Neural progenitor cell (in vitro differentiated cells): ENCODE measurements at regions not wholly inside any gene's neighbourhood (a gene's known extent, or its start where the extent isn't known, plus 50 kb on each side); places are given as distances from the start of the nearest gene placed in this dataset.

Source experiments
- DNase-seq: peaks from one replicate; pipeline ENCODE4 v3.0.0-alpha.2; 2016; ENCODE audit warnings: low spot score
- H2AFZ ChIP-seq: fragments of 200-600 bp; sonication (generic); replicated peaks from 2 replicates; pipeline ENCODE4 v1.6.1; 2016; ENCODE audit warnings: antibody characterized with exemption
- H3F3A ChIP-seq: fragments of 200-600 bp; sonication (generic); 2 replicates; pipeline ENCODE4 v1.6.1; 2016; ENCODE audit warnings: antibody characterized with exemption, low read depth
- H3K27ac ChIP-seq: fragments of 200-600 bp; sonication (generic); 2 replicates; pipeline ENCODE4 v1.5.1; 2016; ENCODE audit warnings: mild to moderate bottlenecking
- H3K27me3 ChIP-seq: fragments of 200-600 bp; sonication (generic); 2 replicates; pipeline ENCODE4 v1.6.1; 2016; ENCODE audit warnings: mild to moderate bottlenecking, moderate library complexity
- H3K36me3 ChIP-seq: fragments of 200-600 bp; sonication (generic); 2 replicates; pipeline ENCODE4 v1.5.1; 2016
- H3K4me1 ChIP-seq: fragments of 200-600 bp; sonication (generic); 2 replicates; pipeline ENCODE4 v1.6.1; 2016; ENCODE audit warnings: mixed run types
- H3K4me2 ChIP-seq: fragments of 200-600 bp; sonication (generic); 2 replicates; pipeline ENCODE4 v1.6.1; 2016
- H3K4me3 ChIP-seq: fragments of 200-600 bp; sonication (generic); 2 replicates; pipeline ENCODE4 v1.5.1; 2016
- H3K79me2 ChIP-seq: fragments of 200-600 bp; sonication (generic); 2 replicates; pipeline ENCODE4 v1.6.1; 2016; ENCODE audit warnings: low read depth
- H3K9ac ChIP-seq: fragments of 200-600 bp; sonication (generic); 2 replicates; pipeline ENCODE4 v1.6.1; 2016
- H3K9me3 ChIP-seq: fragments of 200-600 bp; sonication (generic); 2 replicates; pipeline ENCODE4 v1.5.1; 2016; ENCODE audit warnings: low read depth
- H4K20me1 ChIP-seq: fragments of 200-600 bp; sonication (generic); 2 replicates; pipeline ENCODE4 v1.6.1; 2016; ENCODE audit warnings: low read depth
- H3K27ac Mint-ChIP-seq: 3 replicates; pipeline ENCODE4 v1.8.0; 2021; ENCODE audit warnings: mixed read lengths
- H3K27me3 Mint-ChIP-seq: 2 replicates; pipeline ENCODE4 v1.8.0; 2022; ENCODE audit warnings: low read depth, mild to moderate bottlenecking, inconsistent platforms, moderate library complexity, mixed read lengths; ENCODE audit not compliant: insufficient read depth
- H3K36me3 Mint-ChIP-seq: 3 replicates; pipeline ENCODE4 v1.8.0; 2021; ENCODE audit warnings: mixed read lengths
- H3K4me1 Mint-ChIP-seq: 3 replicates; pipeline ENCODE4 v1.8.0; 2021; ENCODE audit warnings: mixed read lengths
- H3K4me3 Mint-ChIP-seq: 3 replicates; pipeline ENCODE4 v1.8.0; 2021; ENCODE audit warnings: mild to moderate bottlenecking, moderate library complexity, mixed read lengths
- H3K9me3 Mint-ChIP-seq: 3 replicates; pipeline ENCODE4 v1.8.0; 2020; ENCODE audit warnings: mixed read lengths
- CTCF ChIP-seq: fragments of 200-600 bp; sonication (generic); IDR thresholded peaks from 2 replicates; pipeline ENCODE4 v1.5.1; 2017; ENCODE audit warnings: antibody characterized with exemption, mild to moderate bottlenecking
- EZH2 ChIP-seq: fragments of 200-600 bp; sonication (generic); IDR thresholded peaks from 2 replicates; pipeline ENCODE4 v1.6.1; 2017; ENCODE audit warnings: antibody characterized with exemption, mild to moderate bottlenecking, moderate library complexity
- EZH2phosphoT487 ChIP-seq: fragments of 200-600 bp; sonication (generic); IDR thresholded peaks from 2 replicates; pipeline ENCODE4 v1.6.1; 2017; ENCODE audit warnings: antibody characterized with exemption

DNA sequence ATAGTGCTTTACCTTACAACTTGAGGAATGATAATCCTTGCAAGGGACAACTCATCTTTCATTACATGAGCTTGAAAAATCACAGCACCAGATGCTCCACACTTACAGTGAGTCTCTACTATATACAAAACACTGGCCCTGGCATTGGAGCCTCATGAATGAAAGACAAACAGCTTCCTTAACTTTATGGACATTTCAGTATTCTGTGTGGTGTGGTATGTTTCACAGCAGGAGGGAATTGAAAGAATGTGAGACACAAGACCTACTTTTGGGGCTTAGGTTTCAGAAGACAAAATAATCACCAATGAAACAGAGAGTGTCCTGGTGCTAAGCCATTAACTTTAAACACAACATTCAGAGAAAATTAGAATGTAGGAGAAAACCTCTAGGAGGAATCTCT, 1249.6 kb downstream of the XPNPEP1 start:
- Mint-ChIP-seq H3K9me3 (no peaks in the 10 kb centered on the region), H3K27me3 (peaks cover 2% of the 10 kb centered on the region), H3K36me3 (no peaks in the 10 kb centered on the region), H3K4me1 (peaks cover 4% of the 10 kb centered on the region), H3K4me3 (no peak overlapping the region), H3K27ac (no peak overlapping the region)
- Histone ChIP-seq H3K27me3 (no peaks in the 10 kb centered on the region), H3K36me3 (no peaks in the 10 kb centered on the region), H3F3A (no peaks in the 10 kb centered on the region), H3K79me2 (no peaks in the 10 kb centered on the region), H4K20me1 (no peaks in the 10 kb centered on the region), H3K27ac (no peak overlapping the region), H3K4me2 (no peak overlapping the region), H2AFZ (no peak overlapping the region), H3K4me3 (no peak overlapping the region), H3K4me1 (no peaks in the 10 kb centered on the region), H3K9ac (no peak overlapping the region), H3K9me3 (no peaks in the 10 kb centered on the region)
- no peak for TF ChIP-seq EZH2
- no peak for TF ChIP-seq EZH2phosphoT487
- no peak for TF ChIP-seq CTCF
- DNase-seq, result peak; percentile 26

DNA sequence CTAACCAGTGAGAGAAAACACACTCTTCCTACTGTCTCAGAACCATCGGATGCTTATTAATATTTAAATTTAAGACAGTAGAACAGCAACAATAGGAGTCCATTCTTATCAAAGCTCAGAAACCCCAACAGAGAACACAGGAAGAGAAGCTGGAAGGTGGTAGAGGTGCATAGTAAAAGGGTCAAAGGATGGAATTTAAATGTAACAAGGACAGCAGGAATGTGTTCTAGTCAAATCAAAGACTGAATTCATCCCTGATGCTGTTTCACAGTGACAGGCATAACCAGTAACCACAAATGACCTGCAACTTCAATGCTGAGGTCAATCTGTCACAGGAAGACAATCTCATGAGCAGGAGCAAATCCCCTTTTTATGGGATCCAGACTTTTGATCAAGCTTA, 1259.7 kb downstream of the XPNPEP1 start:
- Mint-ChIP-seq H3K27ac (no peak overlapping the region), H3K9me3 (peaks cover 2% of the 10 kb centered on the region), H3K4me3 (no peak overlapping the region), H3K27me3 (no peaks in the 10 kb centered on the region), H3K36me3 (no peaks in the 10 kb centered on the region), H3K4me1 (peaks cover 17% of the 10 kb centered on the region)
- Histone ChIP-seq H3K79me2 (no peaks in the 10 kb centered on the region), H3F3A (no peaks in the 10 kb centered on the region), H2AFZ (peak overlapping the region; percentile 1), H3K27ac (no peak overlapping the region), H3K4me3 (no peak overlapping the region), H3K9ac (no peak overlapping the region), H3K4me2 (no peak overlapping the region), H3K36me3 (no peaks in the 10 kb centered on the region), H3K27me3 (no peaks in the 10 kb centered on the region), H3K4me1 (no peaks in the 10 kb centered on the region), H4K20me1 (no peaks in the 10 kb centered on the region), H3K9me3 (no peaks in the 10 kb centered on the region)
- DNase-seq, result no peak
- TF ChIP-seq EZH2 (no peak), CTCF (no peak), EZH2phosphoT487 (no peak)

DNA sequence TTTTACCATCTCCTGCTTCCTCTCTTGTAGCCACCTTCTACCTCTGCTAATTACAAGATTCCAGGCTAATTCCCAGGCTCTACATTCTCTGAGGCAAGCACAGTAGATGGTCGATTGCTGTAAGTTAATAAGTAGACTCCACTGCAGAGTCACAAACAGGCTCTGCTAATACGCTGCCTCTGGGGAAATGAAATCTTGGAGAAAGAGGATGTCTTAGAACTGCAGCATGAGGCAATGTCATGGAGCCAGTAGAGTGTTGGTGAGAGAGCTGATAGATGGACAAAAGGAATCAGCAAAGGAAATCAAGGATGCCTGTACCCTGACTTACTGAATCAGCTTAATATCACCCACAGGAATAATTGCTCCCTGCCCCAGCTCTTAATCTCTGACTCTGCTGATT, 1260.3 kb downstream of the XPNPEP1 start:
- Histone ChIP-seq H3K9ac (no peak overlapping the region), H3K27ac (no peak overlapping the region), H3K9me3 (no peaks in the 10 kb centered on the region), H3K4me2 (no peak overlapping the region), H3K36me3 (no peaks in the 10 kb centered on the region), H3K27me3 (no peaks in the 10 kb centered on the region), H2AFZ (peak overlapping the region; percentile 82), H3K4me3 (no peak overlapping the region), H3K79me2 (no peaks in the 10 kb centered on the region), H4K20me1 (no peaks in the 10 kb centered on the region), H3F3A (no peaks in the 10 kb centered on the region), H3K4me1 (no peaks in the 10 kb centered on the region)
- DNase-seq, result no peak
- TF ChIP-seq EZH2phosphoT487, result no peak
- TF ChIP-seq CTCF, result no peak
- no peak for TF ChIP-seq EZH2
- peaks cover 2% of the 10 kb centered on the region for H3K9me3 Mint-ChIP-seq
- H3K27ac Mint-ChIP-seq, result no peak overlapping the region
- no peaks in the 10 kb centered on the region for H3K36me3 Mint-ChIP-seq
- no peaks in the 10 kb centered on the region for H3K27me3 Mint-ChIP-seq
- H3K4me3 Mint-ChIP-seq, result no peak overlapping the region
- peaks cover 17% of the 10 kb centered on the region for H3K4me1 Mint-ChIP-seq

DNA sequence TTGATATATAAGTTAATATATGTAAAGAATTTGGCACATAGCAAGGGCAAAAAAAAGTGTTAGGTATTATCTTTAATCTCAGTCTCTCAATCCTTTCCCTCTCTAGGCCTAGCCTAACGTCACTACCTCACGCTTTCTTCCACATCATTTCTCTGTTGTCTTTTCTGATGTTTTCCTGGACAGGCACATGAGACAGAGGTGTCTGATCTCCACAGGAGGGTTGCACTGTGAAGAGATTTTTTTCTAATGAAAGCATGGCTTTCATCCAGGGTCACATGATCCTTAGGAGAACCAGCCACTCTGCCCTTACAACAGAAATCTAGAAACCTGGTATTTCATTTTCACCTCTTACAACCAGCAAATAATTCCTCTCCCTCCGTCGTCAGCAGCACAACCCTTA, 1268.3 kb downstream of the XPNPEP1 start:
- Mint-ChIP-seq H3K27me3 (peaks cover 2% of the 10 kb centered on the region), H3K4me3 (no peak overlapping the region), H3K36me3 (no peaks in the 10 kb centered on the region), H3K4me1 (peaks cover 12% of the 10 kb centered on the region), H3K27ac (no peak overlapping the region), H3K9me3 (no peaks in the 10 kb centered on the region)
- DNase-seq, result no peak
- Histone ChIP-seq H3K27ac (no peak overlapping the region), H3K36me3 (no peaks in the 10 kb centered on the region), H4K20me1 (no peaks in the 10 kb centered on the region), H3K9ac (no peak overlapping the region), H3K4me1 (no peaks in the 10 kb centered on the region), H3K4me2 (no peak overlapping the region), H3F3A (no peaks in the 10 kb centered on the region), H3K9me3 (no peaks in the 10 kb centered on the region), H3K27me3 (no peaks in the 10 kb centered on the region), H3K4me3 (no peak overlapping the region), H2AFZ (no peak overlapping the region), H3K79me2 (no peaks in the 10 kb centered on the region)
- no peak for TF ChIP-seq EZH2phosphoT487
- no peak for TF ChIP-seq EZH2
- no peak for TF ChIP-seq CTCF
